NCI-H345 treated with DMSO at 0.1 percent for 48 hours (cell line): ENCODE measurements at regions not wholly inside any gene's neighbourhood (a gene's known extent, or its start where the extent isn't known, plus 50 kb on each side); places are given as distances from the start of the nearest gene placed in this dataset.

ENCODE experiments used
- DNase-seq: peaks from one replicate; lab custom pipeline; 2025; ENCODE audit not compliant: unreplicated experiment; lab: John Stamatoyannopoulos, UW

GRCh38 chr3:59160133-59160746 lies 110.4 kb upstream of the CFAP20DC start:
- DNase-seq, result no peak

GRCh38 chr3:59153648-59154047 lies 103.8 kb upstream of the CFAP20DC start:
- no peak for DNase-seq

- DNase-seq, result no peak
Measured at GRCh38 chr3:59152943-59153342, 103.1 kb upstream of the CFAP20DC start.

GRCh38 chr3:59150039-59150438 lies 100.2 kb upstream of the CFAP20DC start:
- DNase-seq, result no peak

GRCh38 chr3:59149166-59149565 lies 99.3 kb upstream of the CFAP20DC start:
- DNase-seq, result no peak

- DNase-seq, result no peak
Measured at GRCh38 chr3:59143447-59143846, 93.6 kb upstream of the CFAP20DC start.

- DNase-seq, result no peak
Measured at GRCh38 chr3:59142556-59142955, 92.7 kb upstream of the CFAP20DC start.

- DNase-seq, result no peak
Measured at GRCh38 chr3:59138966-59139365, 89.1 kb upstream of the CFAP20DC start.

- no peak for DNase-seq
Measured at GRCh38 chr3:59137415-59137814, 87.6 kb upstream of the CFAP20DC start.

- no peak for DNase-seq
Measured at GRCh38 chr3:59136081-59136480, 86.3 kb upstream of the CFAP20DC start.

GRCh38 chr3:59135096-59135495 lies 85.3 kb upstream of the CFAP20DC start:
- DNase-seq, result no peak

GRCh38 chr3:59133311-59133710 lies 83.5 kb upstream of the CFAP20DC start:
- no peak for DNase-seq

GRCh38 chr3:59131016-59131766 lies 81.4 kb upstream of the CFAP20DC start:
- no peak for DNase-seq

GRCh38 chr3:59128685-59129084 lies 78.9 kb upstream of the CFAP20DC start:
- DNase-seq, result no peak

GRCh38 chr3:59127071-59127470 lies 77.2 kb upstream of the CFAP20DC start:
- no peak for DNase-seq

- DNase-seq, result no peak
Measured at GRCh38 chr3:59126446-59126845, 76.6 kb upstream of the CFAP20DC start.

GRCh38 chr3:59121346-59122144 lies 71.7 kb upstream of the CFAP20DC start:
- no peak for DNase-seq

GRCh38 chr3:59118928-59119327 lies 69.1 kb upstream of the CFAP20DC start:
- DNase-seq, result no peak

GRCh38 chr3:59117396-59117795 lies 67.6 kb upstream of the CFAP20DC start:
- DNase-seq, result no peak

- no peak for DNase-seq
Measured at GRCh38 chr3:59116233-59116537, 66.4 kb upstream of the CFAP20DC start.

GRCh38 chr3:59115364-59116232 lies 65.8 kb upstream of the CFAP20DC start:
- DNase-seq, result no peak
